Type B pancreatic cell (in vitro differentiated cells): ENCODE measurements at regions not wholly inside any gene's neighbourhood (a gene's known extent, or its start where the extent isn't known, plus 50 kb on each side); places are given as distances from the start of the nearest gene placed in this dataset.

Source experiments
- DNase-seq: peaks from one replicate; pipeline ENCODE4 v3.0.0; 2021; ENCODE audit warnings: mixed read lengths; ENCODE audit not compliant: unreplicated experiment; ENCODE audit errors: extremely low spot score
- H3K27ac Mint-ChIP-seq: 2 replicates; pipeline ENCODE4 v1.8.0; 2021; ENCODE audit warnings: mild to moderate bottlenecking, mixed read lengths
- H3K27me3 Mint-ChIP-seq: 2 replicates; pipeline ENCODE4 v1.8.0; 2021; ENCODE audit warnings: mixed read lengths
- H3K36me3 Mint-ChIP-seq: 2 replicates; pipeline ENCODE4 v1.8.0; 2021; ENCODE audit warnings: mixed read lengths
- H3K4me1 Mint-ChIP-seq: one replicate; pipeline ENCODE4 v1.8.0; 2021; ENCODE audit warnings: mixed read lengths; ENCODE audit not compliant: unreplicated experiment
- H3K4me3 Mint-ChIP-seq: 2 replicates; pipeline ENCODE4 v1.8.0; 2021; ENCODE audit warnings: mild to moderate bottlenecking, mixed read lengths
- H3K9me3 Mint-ChIP-seq: 2 replicates; pipeline ENCODE4 v1.8.0; 2021; ENCODE audit warnings: mixed read lengths
- TF ChIP-seq, protein P1 (sequence below): fragments of 200-600 bp; sonication (generic); conservative IDR thresholded peaks from 2 replicates; pipeline ENCODE4 v1.5.0; 2021; ENCODE audit warnings: antibody characterized with exemption, mild to moderate bottlenecking

DNA sequence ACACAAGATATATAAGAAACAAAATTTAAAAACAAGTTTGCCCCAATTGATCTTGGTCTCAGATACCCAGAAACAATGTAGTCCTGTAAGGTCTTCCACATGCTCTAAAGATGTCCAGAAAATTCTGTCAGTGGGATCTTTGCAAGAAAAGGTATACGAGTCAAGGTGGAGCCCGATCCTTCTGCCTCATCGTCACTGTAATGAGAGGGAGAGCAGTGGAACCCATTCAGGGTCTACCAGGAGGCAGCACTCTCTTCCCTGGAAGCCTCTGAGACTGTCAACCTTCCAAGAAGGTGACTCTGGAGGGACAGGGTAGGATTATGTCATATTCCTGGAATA is 112.8 kb downstream of the JCAD start:
- H3K4me3 Mint-ChIP-seq: no peak overlapping the region
- H3K9me3 Mint-ChIP-seq: peaks cover 11% of the 10 kb centered on the region
- peaks cover 29% of the 10 kb centered on the region for H3K4me1 Mint-ChIP-seq
- H3K27ac Mint-ChIP-seq: no peak overlapping the region
- no peaks in the 10 kb centered on the region for H3K27me3 Mint-ChIP-seq
- no peak for DNase-seq
- no peaks in the 10 kb centered on the region for H3K36me3 Mint-ChIP-seq
- TF ChIP-seq, protein P1, sequence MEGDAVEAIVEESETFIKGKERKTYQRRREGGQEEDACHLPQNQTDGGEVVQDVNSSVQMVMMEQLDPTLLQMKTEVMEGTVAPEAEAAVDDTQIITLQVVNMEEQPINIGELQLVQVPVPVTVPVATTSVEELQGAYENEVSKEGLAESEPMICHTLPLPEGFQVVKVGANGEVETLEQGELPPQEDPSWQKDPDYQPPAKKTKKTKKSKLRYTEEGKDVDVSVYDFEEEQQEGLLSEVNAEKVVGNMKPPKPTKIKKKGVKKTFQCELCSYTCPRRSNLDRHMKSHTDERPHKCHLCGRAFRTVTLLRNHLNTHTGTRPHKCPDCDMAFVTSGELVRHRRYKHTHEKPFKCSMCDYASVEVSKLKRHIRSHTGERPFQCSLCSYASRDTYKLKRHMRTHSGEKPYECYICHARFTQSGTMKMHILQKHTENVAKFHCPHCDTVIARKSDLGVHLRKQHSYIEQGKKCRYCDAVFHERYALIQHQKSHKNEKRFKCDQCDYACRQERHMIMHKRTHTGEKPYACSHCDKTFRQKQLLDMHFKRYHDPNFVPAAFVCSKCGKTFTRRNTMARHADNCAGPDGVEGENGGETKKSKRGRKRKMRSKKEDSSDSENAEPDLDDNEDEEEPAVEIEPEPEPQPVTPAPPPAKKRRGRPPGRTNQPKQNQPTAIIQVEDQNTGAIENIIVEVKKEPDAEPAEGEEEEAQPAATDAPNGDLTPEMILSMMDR: no peak

DNA sequence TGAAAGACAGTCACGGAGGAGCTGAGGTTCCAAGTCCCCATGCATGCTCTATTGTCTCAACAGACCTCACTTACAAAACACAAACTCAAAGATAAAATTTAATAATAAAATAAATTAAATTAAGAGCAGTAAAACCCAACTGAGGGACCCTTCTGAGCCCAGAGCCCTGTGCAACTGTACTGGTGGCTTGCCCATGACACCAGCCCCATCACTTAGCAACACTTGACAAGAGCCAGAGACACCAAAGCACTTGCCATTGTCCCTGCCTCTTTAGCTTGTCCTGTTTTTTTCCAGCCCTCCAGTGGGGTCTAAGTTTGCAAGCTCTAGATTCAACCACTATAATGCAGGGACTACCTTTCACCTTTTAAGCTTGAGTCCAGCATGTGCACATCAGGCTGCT is 117.9 kb downstream of the JCAD start:
- Mint-ChIP-seq H3K4me1 (no peaks in the 10 kb centered on the region), H3K27ac (no peak overlapping the region), H3K9me3 (peaks cover 6% of the 10 kb centered on the region), H3K4me3 (no peak overlapping the region), H3K27me3 (no peaks in the 10 kb centered on the region), H3K36me3 (no peaks in the 10 kb centered on the region)
- TF ChIP-seq, protein P1: no peak
- DNase-seq: no peak

DNA sequence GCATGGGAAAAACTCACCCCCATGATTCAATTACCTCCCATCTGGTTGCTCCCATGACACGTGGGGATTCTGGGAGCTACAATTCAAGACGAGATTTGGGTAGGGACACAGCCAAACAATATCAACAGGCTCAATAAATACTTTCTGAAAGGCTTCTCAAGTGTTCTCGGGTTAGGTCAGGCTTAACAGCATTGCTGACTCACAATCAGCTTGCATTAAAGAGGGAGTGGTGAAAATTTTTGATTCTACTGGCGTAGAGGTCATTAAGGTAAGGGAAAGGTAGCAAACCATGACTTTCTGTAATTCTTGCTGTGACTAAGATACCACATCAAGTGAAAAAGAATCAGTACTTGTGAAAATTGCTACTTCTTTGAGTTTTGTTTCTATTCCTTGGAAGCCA is 126.4 kb downstream of the JCAD start:
- Mint-ChIP-seq H3K36me3 (no peaks in the 10 kb centered on the region), H3K27me3 (no peaks in the 10 kb centered on the region), H3K4me1 (peaks cover 18% of the 10 kb centered on the region), H3K4me3 (no peak overlapping the region), H3K9me3 (peaks cover 18% of the 10 kb centered on the region), H3K27ac (no peak overlapping the region)
- DNase-seq: no peak
- TF ChIP-seq, protein P1: no peak

- H3K27me3 Mint-ChIP-seq: no peaks in the 10 kb centered on the region
- H3K4me3 Mint-ChIP-seq: no peak overlapping the region
- H3K9me3 Mint-ChIP-seq: peaks cover 18% of the 10 kb centered on the region
- H3K4me1 Mint-ChIP-seq: peaks cover 25% of the 10 kb centered on the region
- no peaks in the 10 kb centered on the region for H3K36me3 Mint-ChIP-seq
- no peak for DNase-seq
- TF ChIP-seq, protein P1: no peak
- H3K27ac Mint-ChIP-seq: no peak overlapping the region
These were observed 127.6 kb downstream of the JCAD start for GRCh38 chr10:29931833-29932232.

DNA sequence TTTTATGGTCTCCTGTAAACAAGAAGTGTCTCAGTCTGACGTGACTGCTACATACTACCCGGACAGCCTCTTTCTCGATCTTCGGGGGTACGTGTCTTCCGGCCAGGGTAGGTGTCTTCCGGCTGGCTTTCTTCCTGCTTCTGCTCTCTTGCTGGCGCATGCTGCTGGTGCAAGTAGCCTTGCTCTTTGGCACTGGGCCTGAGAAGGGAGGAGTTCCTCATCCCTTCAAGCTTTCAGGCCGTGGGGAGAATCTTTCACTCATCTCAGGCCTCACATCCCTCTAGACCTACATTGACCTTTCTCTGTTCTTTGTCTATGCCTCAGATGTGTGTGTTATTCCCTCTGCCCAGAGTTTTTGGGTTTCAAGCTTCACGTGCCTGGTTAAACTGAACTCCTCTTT is 130.4 kb downstream of the JCAD start:
- peaks cover 33% of the 10 kb centered on the region for H3K4me1 Mint-ChIP-seq
- H3K36me3 Mint-ChIP-seq: no peaks in the 10 kb centered on the region
- H3K27me3 Mint-ChIP-seq: no peaks in the 10 kb centered on the region
- DNase-seq: no peak
- H3K27ac Mint-ChIP-seq: no peak overlapping the region
- H3K4me3 Mint-ChIP-seq: no peak overlapping the region
- TF ChIP-seq, protein P1: no peak
- peaks cover 22% of the 10 kb centered on the region for H3K9me3 Mint-ChIP-seq

DNA sequence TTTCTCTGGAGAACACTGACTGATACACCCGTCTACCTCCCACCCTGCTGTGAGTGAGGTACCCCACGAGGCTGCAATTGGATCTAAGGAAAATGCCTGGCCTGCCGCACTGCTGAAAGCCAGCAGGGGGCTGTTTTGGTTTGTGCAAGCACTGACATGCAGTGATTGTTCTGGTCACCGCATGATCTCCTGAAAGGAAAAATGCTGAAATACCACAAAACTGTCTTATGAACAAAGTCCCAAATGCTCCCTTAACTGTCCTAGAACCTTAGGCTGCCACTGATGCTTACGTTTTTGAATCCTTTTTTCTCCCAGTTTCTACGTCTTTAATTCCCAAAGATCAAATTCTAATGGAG is 132.7 kb downstream of the JCAD start:
- Mint-ChIP-seq H3K36me3 (no peaks in the 10 kb centered on the region), H3K4me1 (peaks cover 37% of the 10 kb centered on the region), H3K27me3 (no peaks in the 10 kb centered on the region), H3K27ac (peak overlapping the region; percentile 34), H3K9me3 (peaks cover 15% of the 10 kb centered on the region), H3K4me3 (no peak overlapping the region)
- TF ChIP-seq, protein P1: peak; percentile 66
- DNase-seq: no peak
